H9 (cell line): ENCODE measurements at regions not wholly inside any gene's neighbourhood (a gene's known extent, or its start where the extent isn't known, plus 50 kb on each side); places are given as distances from the start of the nearest gene placed in this dataset.

Source experiments
- DNase-seq: peaks from one replicate; pipeline ENCODE4 v3.0.0-alpha.2; 2017
- H2AFZ ChIP-seq: one replicate; pipeline ENCODE4 v1.6.1; 2013; ENCODE audit warnings: mild to moderate bottlenecking, low read length, control low read depth, moderate library complexity
- H2AK5ac ChIP-seq: 2 replicates; pipeline ENCODE4 v1.6.1; 2013; ENCODE audit warnings: low read length, control low read depth, mixed read lengths; ENCODE audit not compliant: insufficient read length
- H2BK120ac ChIP-seq: one replicate; pipeline ENCODE4 v1.6.1; 2013; ENCODE audit warnings: low read depth, mild to moderate bottlenecking, low read length, control low read depth, inconsistent platforms; ENCODE audit not compliant: poor library complexity, severe bottlenecking
- H2BK12ac ChIP-seq: 2 replicates; pipeline ENCODE4 v1.6.1; 2013; ENCODE audit warnings: low read length, control low read depth, mixed read lengths, low read depth; ENCODE audit not compliant: insufficient read length
- H2BK15ac ChIP-seq: 2 replicates; pipeline ENCODE4 v1.6.1; 2013; ENCODE audit warnings: low read depth, low read length, control low read depth
- H2BK20ac ChIP-seq: one replicate; pipeline ENCODE4 v1.6.1; 2013; ENCODE audit warnings: low read depth, mild to moderate bottlenecking, low read length, control low read depth, inconsistent platforms; ENCODE audit not compliant: poor library complexity, severe bottlenecking
- H2BK5ac ChIP-seq: 2 replicates; pipeline ENCODE4 v1.6.1; 2013; ENCODE audit warnings: low read length, control low read depth, mixed read lengths; ENCODE audit not compliant: insufficient read length
- H3K14ac ChIP-seq: 2 replicates; pipeline ENCODE4 v1.6.1; 2013; ENCODE audit warnings: low read length, control low read depth; ENCODE audit not compliant: insufficient read depth
- H3K18ac ChIP-seq: 2 replicates; pipeline ENCODE4 v1.6.1; 2013; ENCODE audit warnings: low read depth, mild to moderate bottlenecking, mixed read lengths, low read length, control low read depth; ENCODE audit not compliant: insufficient read length
- H3K23ac ChIP-seq: 2 replicates; pipeline ENCODE4 v1.6.1; 2013; ENCODE audit warnings: low read length, control low read depth, mixed read lengths, low read depth; ENCODE audit not compliant: insufficient read length
- H3K23me2 ChIP-seq: 2 replicates; pipeline ENCODE4 v1.6.1; 2013; ENCODE audit warnings: low read depth, mild to moderate bottlenecking, mixed read lengths, low read length, control low read depth; ENCODE audit not compliant: insufficient read length, poor library complexity, severe bottlenecking
- H3K27ac ChIP-seq: 2 replicates; pipeline ENCODE4 v1.5.1; 2013; ENCODE audit warnings: low read length, control low read depth, mixed read lengths, low read depth; ENCODE audit not compliant: insufficient read length
- H3K27me3 ChIP-seq: 2 replicates; pipeline ENCODE4 v1.6.1; 2013; ENCODE audit warnings: low read length, control low read depth, inconsistent platforms; ENCODE audit not compliant: insufficient read depth
- H3K4ac ChIP-seq: 2 replicates; pipeline ENCODE4 v1.6.1; 2013; ENCODE audit warnings: low read depth, mild to moderate bottlenecking, control low read depth, inconsistent platforms, low read length, moderate library complexity
- H3K4me1 ChIP-seq: 2 replicates; pipeline ENCODE4 v1.6.1; 2013; ENCODE audit warnings: low read length, control low read depth, inconsistent platforms; ENCODE audit not compliant: insufficient read depth
- H3K4me2 ChIP-seq: 2 replicates; pipeline ENCODE4 v1.6.1; 2013; ENCODE audit warnings: low read length, control low read depth, mixed read lengths; ENCODE audit not compliant: insufficient read length, insufficient read depth
- H3K56ac ChIP-seq: 2 replicates; pipeline ENCODE4 v1.6.1; 2013; ENCODE audit warnings: low read depth, mild to moderate bottlenecking, mixed read lengths, low read length, control low read depth; ENCODE audit not compliant: insufficient read length
- H3K79me1 ChIP-seq: 2 replicates; pipeline ENCODE4 v1.6.1; 2013; ENCODE audit warnings: low read depth, mild to moderate bottlenecking, moderate library complexity, low read length, control low read depth, inconsistent platforms; ENCODE audit not compliant: insufficient read depth, poor library complexity, severe bottlenecking
- H3K79me2 ChIP-seq: 2 replicates; pipeline ENCODE4 v1.6.1; 2013; ENCODE audit warnings: low read length, control low read depth, inconsistent platforms; ENCODE audit not compliant: insufficient read depth
- H3K9ac ChIP-seq: 2 replicates; pipeline ENCODE4 v1.6.1; 2013; ENCODE audit warnings: low read length, control low read depth, mixed read lengths; ENCODE audit not compliant: insufficient read length; ENCODE audit errors: extremely low read depth
- H3K9me3 ChIP-seq: one replicate; pipeline ENCODE4 v1.6.1; 2013; ENCODE audit warnings: low read depth, low read length, inconsistent platforms; ENCODE audit not compliant: control insufficient read depth
- H3T11ph ChIP-seq: one replicate; pipeline ENCODE4 v1.6.1; 2013; ENCODE audit warnings: mild to moderate bottlenecking, low read length, control low read depth, inconsistent platforms
- H4K20me1 ChIP-seq: one replicate; pipeline ENCODE4 v1.6.1; 2013; ENCODE audit not compliant: control insufficient read depth, insufficient read length, insufficient read depth
- H4K5ac ChIP-seq: 2 replicates; pipeline ENCODE4 v1.6.1; 2013; ENCODE audit warnings: low read depth, mild to moderate bottlenecking, mixed read lengths, low read length, control low read depth; ENCODE audit not compliant: insufficient read length
- H4K8ac ChIP-seq: replicated peaks from 2 replicates; pipeline ENCODE4 v1.6.1; 2013; ENCODE audit warnings: low read length, control low read depth, mixed read lengths, low read depth; ENCODE audit not compliant: insufficient read length
- H4K91ac ChIP-seq: 2 replicates; pipeline ENCODE4 v1.6.1; 2013; ENCODE audit warnings: low read depth, mild to moderate bottlenecking, moderate library complexity, mixed read lengths, low read length, control low read depth; ENCODE audit not compliant: insufficient read length
- H3K27ac Mint-ChIP-seq, 3 experiments: 2 replicates in 2 of 3; 3 replicates in 1 of 3; pipeline ENCODE4 v1.8.0; 2020 to 2021; ENCODE audit warnings: mixed read lengths in 3 of 3, mild to moderate bottlenecking in 1 of 3, moderate library complexity in 1 of 3
- H3K27me3 Mint-ChIP-seq: 2 replicates; pipeline ENCODE4 v1.8.0; 2021; ENCODE audit warnings: low read depth, mild to moderate bottlenecking, moderate library complexity, mixed read lengths
- H3K36me3 Mint-ChIP-seq, 3 experiments: 2 replicates in 2 of 3; 3 replicates in 1 of 3; pipeline ENCODE4 v1.8.0; 2020 to 2021; ENCODE audit warnings: low read depth in 3 of 3, mixed read lengths in 3 of 3; ENCODE audit not compliant: insufficient read depth in 1 of 3
- H3K4me1 Mint-ChIP-seq, 2 experiments: 2 replicates each; pipeline ENCODE4 v1.8.0; 2020; ENCODE audit warnings: mixed read lengths in 2 of 2
- H3K4me3 Mint-ChIP-seq, 2 experiments: 2 replicates in 1 of 2; 3 replicates in 1 of 2; pipeline ENCODE4 v1.8.0; 2020 to 2021; ENCODE audit warnings: mild to moderate bottlenecking in 2 of 2, mixed read lengths in 2 of 2, moderate library complexity in 1 of 2
- H3K9me3 Mint-ChIP-seq, 2 experiments: 2 replicates in 1 of 2; 3 replicates in 1 of 2; pipeline ENCODE4 v1.8.0; 2020; ENCODE audit warnings: mild to moderate bottlenecking in 2 of 2, mixed read lengths in 2 of 2, moderate library complexity in 1 of 2
- WGBS: extraction: QIAGEN DNeasy Blood & Tissue Kit; methylation state at CpG from one replicate; pipeline ENCODE4 v1.1.7; 2013; ENCODE audit warnings: missing lambda C conversion rate, low lambda C conversion rate, mixed read lengths; ENCODE audit not compliant: insufficient read length; ENCODE audit errors: extremely low coverage; 5-methylcytosine and 5-hydroxymethylcytosine counted together
- TF ChIP-seq, protein P1 (sequence below): fragments of 200-600 bp; sonication (generic); conservative IDR thresholded peaks from 3 replicates; pipeline ENCODE4 v1.8.0; 2021; ENCODE audit warnings: antibody characterized with exemption, mild to moderate bottlenecking

- Histone ChIP-seq H2BK15ac (no peak overlapping the region), H3K79me2 (no peaks in the 10 kb centered on the region), H4K20me1 (no peaks in the 10 kb centered on the region), H3T11ph (no peak overlapping the region), H2BK5ac (no peak overlapping the region), H4K8ac (no peak overlapping the region), H3K18ac (no peak overlapping the region), H4K5ac (no peak overlapping the region), H3K9me3 (no peaks in the 10 kb centered on the region), H2AFZ (no peak overlapping the region), H2BK20ac (no peak overlapping the region), H3K79me1 (no peaks in the 10 kb centered on the region), H3K56ac (no peak overlapping the region), H3K27me3 (no peaks in the 10 kb centered on the region), H3K4me1 (no peaks in the 10 kb centered on the region; the same call in 1 of the 2 replicates), H2BK12ac (no peak overlapping the region), H3K9ac (no peak overlapping the region), H3K14ac (no peak overlapping the region), H2AK5ac (no peak overlapping the region), H3K27ac (no peak overlapping the region), H3K23me2 (no peaks in the 10 kb centered on the region), H2BK120ac (no peak overlapping the region), H3K4ac (no peak overlapping the region), H3K23ac (no peak overlapping the region), H4K91ac (no peak overlapping the region), H3K4me2 (no peak overlapping the region)
- peaks cover 10 to 12% of the 10 kb centered on the region in 2 experiments for H3K4me1 Mint-ChIP-seq
- H3K27me3 Mint-ChIP-seq, result no peaks in the 10 kb centered on the region
- no peak for DNase-seq
- H3K9me3 Mint-ChIP-seq, result peaks cover 6% of the 10 kb centered on the region in 2 experiments
- no CpG with 5 or more reads among the region's 2 CpGs for whole genome bisulfite sequencing
- H3K4me3 Mint-ChIP-seq, result no peak overlapping the region
- TF ChIP-seq, protein P1, sequence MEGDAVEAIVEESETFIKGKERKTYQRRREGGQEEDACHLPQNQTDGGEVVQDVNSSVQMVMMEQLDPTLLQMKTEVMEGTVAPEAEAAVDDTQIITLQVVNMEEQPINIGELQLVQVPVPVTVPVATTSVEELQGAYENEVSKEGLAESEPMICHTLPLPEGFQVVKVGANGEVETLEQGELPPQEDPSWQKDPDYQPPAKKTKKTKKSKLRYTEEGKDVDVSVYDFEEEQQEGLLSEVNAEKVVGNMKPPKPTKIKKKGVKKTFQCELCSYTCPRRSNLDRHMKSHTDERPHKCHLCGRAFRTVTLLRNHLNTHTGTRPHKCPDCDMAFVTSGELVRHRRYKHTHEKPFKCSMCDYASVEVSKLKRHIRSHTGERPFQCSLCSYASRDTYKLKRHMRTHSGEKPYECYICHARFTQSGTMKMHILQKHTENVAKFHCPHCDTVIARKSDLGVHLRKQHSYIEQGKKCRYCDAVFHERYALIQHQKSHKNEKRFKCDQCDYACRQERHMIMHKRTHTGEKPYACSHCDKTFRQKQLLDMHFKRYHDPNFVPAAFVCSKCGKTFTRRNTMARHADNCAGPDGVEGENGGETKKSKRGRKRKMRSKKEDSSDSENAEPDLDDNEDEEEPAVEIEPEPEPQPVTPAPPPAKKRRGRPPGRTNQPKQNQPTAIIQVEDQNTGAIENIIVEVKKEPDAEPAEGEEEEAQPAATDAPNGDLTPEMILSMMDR, result no peak
- H3K27ac Mint-ChIP-seq, result no peak overlapping the region
- peaks cover under 1 to 2% (median under 1%) of the 10 kb centered on the region in 3 experiments; a peak in 4 of 7 replicates for H3K36me3 Mint-ChIP-seq
These were observed 62.7 kb upstream of the DNAJC19 start for GRCh38 chr3:181052256-181052655.
